Neural crest cell (in vitro differentiated cells): ENCODE measurements at regions not wholly inside any gene's neighbourhood (a gene's known extent, or its start where the extent isn't known, plus 50 kb on each side); places are given as distances from the start of the nearest gene placed in this dataset.

ENCODE experiments used
- DNase-seq: peaks from one replicate; pipeline ENCODE4 v3.0.0; 2021; ENCODE audit warnings: low read depth, mixed read lengths, low spot score
- H3K27ac Mint-ChIP-seq: one replicate; pipeline ENCODE4 v1.8.0; 2021; ENCODE audit warnings: mild to moderate bottlenecking, mixed read lengths; ENCODE audit not compliant: unreplicated experiment
- H3K27me3 Mint-ChIP-seq: 2 replicates; pipeline ENCODE4 v1.8.0; 2021; ENCODE audit warnings: low read depth, mild to moderate bottlenecking, mixed read lengths
- H3K36me3 Mint-ChIP-seq: 2 replicates; pipeline ENCODE4 v1.8.0; 2021; ENCODE audit warnings: low read depth, mild to moderate bottlenecking, mixed read lengths
- H3K4me1 Mint-ChIP-seq: 2 replicates; pipeline ENCODE4 v1.8.0; 2021; ENCODE audit warnings: mixed read lengths
- H3K4me3 Mint-ChIP-seq: one replicate; pipeline ENCODE4 v1.8.0; 2021; ENCODE audit warnings: mild to moderate bottlenecking, mixed read lengths
- H3K9me3 Mint-ChIP-seq: 2 replicates; pipeline ENCODE4 v1.8.0; 2021; ENCODE audit warnings: mixed read lengths
- CTCF ChIP-seq: fragments of 200-600 bp; sonication (generic); conservative IDR thresholded peaks from 2 replicates; pipeline ENCODE4 v1.5.0; 2021; ENCODE audit warnings: antibody characterized with exemption, mild to moderate bottlenecking

- H3K36me3 Mint-ChIP-seq: no peaks in the 10 kb centered on the region
- no peaks in the 10 kb centered on the region for H3K9me3 Mint-ChIP-seq
- TF ChIP-seq CTCF: no peak
- H3K4me1 Mint-ChIP-seq: peaks cover 17% of the 10 kb centered on the region
- no peak overlapping the region for H3K4me3 Mint-ChIP-seq
- no peak overlapping the region for H3K27ac Mint-ChIP-seq
- no peaks in the 10 kb centered on the region for H3K27me3 Mint-ChIP-seq
- DNase-seq: no peak
Measured at GRCh38 chr2:107595285-107595684, 231.4 kb upstream of the RGPD4 start.

GRCh38 chr2:107595749-107596148, 230.9 kb upstream of the RGPD4 start:
- no peak for TF ChIP-seq CTCF
- Mint-ChIP-seq H3K4me3 (no peak overlapping the region), H3K27ac (no peak overlapping the region), H3K9me3 (no peaks in the 10 kb centered on the region), H3K27me3 (no peaks in the 10 kb centered on the region), H3K4me1 (peaks cover 17% of the 10 kb centered on the region), H3K36me3 (no peaks in the 10 kb centered on the region)
- DNase-seq: no peak

- H3K36me3 Mint-ChIP-seq: no peaks in the 10 kb centered on the region
- no peak overlapping the region for H3K27ac Mint-ChIP-seq
- no peak overlapping the region for H3K4me3 Mint-ChIP-seq
- DNase-seq: no peak
- no peaks in the 10 kb centered on the region for H3K9me3 Mint-ChIP-seq
- TF ChIP-seq CTCF: no peak
- H3K27me3 Mint-ChIP-seq: no peaks in the 10 kb centered on the region
- H3K4me1 Mint-ChIP-seq: peaks cover 13% of the 10 kb centered on the region
Measured at GRCh38 chr2:107597507-107597906, 229.2 kb upstream of the RGPD4 start.

GRCh38 chr2:107602801-107603200, 223.9 kb upstream of the RGPD4 start:
- H3K27ac Mint-ChIP-seq: peak overlapping the region; percentile 43
- no peak for DNase-seq
- no peaks in the 10 kb centered on the region for H3K36me3 Mint-ChIP-seq
- H3K4me3 Mint-ChIP-seq: no peak overlapping the region
- H3K9me3 Mint-ChIP-seq: no peaks in the 10 kb centered on the region
- no peaks in the 10 kb centered on the region for H3K4me1 Mint-ChIP-seq
- no peaks in the 10 kb centered on the region for H3K27me3 Mint-ChIP-seq
- TF ChIP-seq CTCF: no peak

GRCh38 chr2:107607054-107607453, 219.6 kb upstream of the RGPD4 start:
- no peak overlapping the region for H3K27ac Mint-ChIP-seq
- H3K9me3 Mint-ChIP-seq: no peaks in the 10 kb centered on the region
- no peaks in the 10 kb centered on the region for H3K4me1 Mint-ChIP-seq
- TF ChIP-seq CTCF: no peak
- H3K4me3 Mint-ChIP-seq: no peak overlapping the region
- H3K27me3 Mint-ChIP-seq: no peaks in the 10 kb centered on the region
- DNase-seq: no peak
- H3K36me3 Mint-ChIP-seq: no peaks in the 10 kb centered on the region

GRCh38 chr2:107607473-107607872, 219.2 kb upstream of the RGPD4 start:
- H3K27me3 Mint-ChIP-seq: no peaks in the 10 kb centered on the region
- TF ChIP-seq CTCF: no peak
- H3K27ac Mint-ChIP-seq: no peak overlapping the region
- H3K36me3 Mint-ChIP-seq: no peaks in the 10 kb centered on the region
- no peak for DNase-seq
- no peak overlapping the region for H3K4me3 Mint-ChIP-seq
- H3K9me3 Mint-ChIP-seq: no peaks in the 10 kb centered on the region
- no peaks in the 10 kb centered on the region for H3K4me1 Mint-ChIP-seq
